Motor neuron (in vitro differentiated cells): ENCODE measurements at regions not wholly inside any gene's neighbourhood (a gene's known extent, or its start where the extent isn't known, plus 50 kb on each side); places are given as distances from the start of the nearest gene placed in this dataset.
"Not testable (repeated sequence)": the region's sequence is repeated elsewhere in the genome, so short reads cannot be mapped to it uniquely, and the experiment has no call there.

Experiments used
- ATAC-seq, 8 experiments: fragments of 200-7000 bp; cut with Tn5 transposase; replicated peaks in 6 of 8; 2 replicates each; pipeline ENCODE4 v1.8.0; 2021; ENCODE audit warnings: mild to moderate bottlenecking in 8 of 8, moderate library complexity in 8 of 8
- H3K27ac ChIP-seq, 2 donors: fragments of 250-450 bp; sonication (Bioruptor Pico); 2 replicates each; pipeline ENCODE4 v1.9.0; 2021; ENCODE audit warnings: antibody characterized with exemption in 2 of 2, mild to moderate bottlenecking in 2 of 2, moderate library complexity in 1 of 2
- H3K4me1 ChIP-seq, 2 donors: fragments of 250-450 bp; sonication (Bioruptor Pico); replicated peaks in 1 of 2; 2 replicates each; pipeline ENCODE4 v1.6.1; 2021; ENCODE audit warnings: antibody characterized with exemption in 2 of 2, mild to moderate bottlenecking in 2 of 2, moderate library complexity in 1 of 2
- H3K4me3 ChIP-seq, 5 donors: fragments of 250-450 bp; sonication (Bioruptor Pico); 2 replicates each; pipeline ENCODE4 v1.9.0; 2021; ENCODE audit warnings: antibody characterized with exemption in 5 of 5, mild to moderate bottlenecking in 5 of 5, moderate library complexity in 4 of 5
- WGBS, 10 experiments: fragments of 450-650 bp; shearing (Covaris generic); methylation state at CpG; one replicate each; pipeline ENCODE4 v1.0.0; 2022; 5-methylcytosine and 5-hydroxymethylcytosine counted together
- in situ Hi-C, 9 experiments: fragments of 400-800 bp; cut with MboI; loops; one replicate each; pipeline ENCODE4 v1.15.0; 2021; ENCODE audit warnings: low sequenced_read_pairs in 9 of 9, low pct_unique_long_range_greater_than_20kb in 2 of 9; ENCODE audit not compliant: unreplicated experiment in 9 of 9

GRCh38 chr4:115200201-115201041 lies 87.0 kb upstream of the NDST4 start:
- H3K4me3 ChIP-seq, in situ Hi-C loops, H3K27ac ChIP-seq, H3K4me1 ChIP-seq: not testable (repeated sequence)
- ATAC-seq: peak in 1 of 8 experiments; percentile 16
- no CpG with 5 or more reads among the region's 30 CpGs for WGBS, 10 experiments

GRCh38 chr4:115194612-115195011 lies 81.2 kb upstream of the NDST4 start:
- in situ Hi-C loops, H3K4me3 ChIP-seq, H3K27ac ChIP-seq, ATAC-seq, H3K4me1 ChIP-seq: not testable (repeated sequence)

GRCh38 chr4:115190529-115190928 lies 77.1 kb upstream of the NDST4 start:
- Histone ChIP-seq H3K4me3 (no peak overlapping the region), H3K27ac (no peak overlapping the region), H3K4me1 (no peaks in the 10 kb centered on the region)
- no peak for ATAC-seq
- in situ Hi-C loops: no loop called here

DNA sequence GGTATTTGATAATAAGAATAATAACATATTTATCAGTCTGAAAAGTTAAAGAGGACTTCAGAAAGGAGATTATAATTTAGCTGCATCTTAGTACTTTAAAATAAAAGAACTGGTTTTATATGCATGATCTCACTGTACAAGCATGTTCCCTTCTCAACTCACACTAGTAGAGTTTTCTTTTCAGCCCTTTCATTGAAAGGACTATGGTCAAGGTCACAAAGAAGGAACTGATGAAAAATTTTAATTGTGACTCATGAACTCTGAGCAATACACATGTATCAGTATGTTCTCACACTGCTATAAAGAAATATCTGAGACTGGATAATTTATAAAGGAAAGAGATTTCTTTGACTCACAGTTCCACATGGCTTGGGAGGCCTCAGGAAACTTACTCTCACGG lies 73.7 kb upstream of the NDST4 start:
- WGBS, 10 experiments: 14 to 100% (median 61%) methylated on average over 1 of the region's 1 CpG; no CpG with 5 or more reads in 2 of the 10 experiments
- ATAC-seq: no peak
- in situ Hi-C loops: no loop called here
- Histone ChIP-seq H3K27ac (no peak overlapping the region), H3K4me1 (no peaks in the 10 kb centered on the region), H3K4me3 (no peak overlapping the region)

DNA sequence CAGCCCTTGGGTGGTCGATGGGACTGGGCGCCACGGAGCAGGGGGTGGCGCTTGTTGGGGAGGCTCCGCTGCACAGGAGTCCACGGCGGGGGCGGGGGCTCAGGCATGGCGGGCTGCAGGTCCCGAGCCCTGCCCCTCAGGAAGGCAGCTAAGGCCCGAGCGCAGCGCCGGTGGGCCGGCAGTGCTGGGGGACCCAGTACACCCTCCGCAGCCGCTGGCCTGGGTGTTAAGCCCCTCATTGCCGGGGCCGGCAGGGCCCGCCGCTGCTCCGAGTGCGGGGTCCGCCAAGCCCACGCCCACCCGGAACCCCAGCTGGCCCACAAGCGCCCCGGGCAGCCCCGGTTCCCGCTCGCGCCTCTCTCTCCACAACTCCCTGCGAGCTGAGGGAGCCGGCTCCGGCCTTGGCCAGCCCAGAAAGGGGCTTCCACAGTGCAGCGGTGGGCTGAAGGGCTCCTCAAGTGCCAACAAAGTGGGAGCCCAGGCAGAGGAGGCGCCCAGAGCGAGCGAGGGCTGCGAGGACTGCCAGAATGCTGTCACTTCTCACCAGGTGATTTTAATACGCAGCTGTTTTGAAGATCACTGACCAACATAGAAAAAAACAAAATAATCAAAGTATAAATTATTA lies 66.1 kb upstream of the NDST4 start:
- WGBS, 10 experiments: 77 to 100% (median 92%) methylated on average over 1 to 11 of the region's 41 CpGs; no CpG with 5 or more reads in 2 of the 10 experiments
- in situ Hi-C loops, H3K4me3 ChIP-seq, H3K4me1 ChIP-seq, H3K27ac ChIP-seq, ATAC-seq: not testable (repeated sequence)

- H3K4me1 ChIP-seq, ATAC-seq, H3K27ac ChIP-seq, in situ Hi-C loops, H3K4me3 ChIP-seq: not testable (repeated sequence)
- WGBS, 10 experiments: 38 to 88% (median 81%) methylated on average over 4 to 8 of the region's 15 CpGs; no CpG with 5 or more reads in 6 of the 10 experiments
Observed at GRCh38 chr4:115178687-115179086, 65.3 kb upstream of the NDST4 start.

GRCh38 chr4:115171220-115171619 lies 57.8 kb upstream of the NDST4 start:
- Histone ChIP-seq H3K27ac (no peak overlapping the region), H3K4me3 (no peak overlapping the region), H3K4me1 (no peaks in the 10 kb centered on the region)
- in situ Hi-C loops: no loop called here
- 11 to 100% (median 92%) methylated on average over 1 of the region's 1 CpG; no CpG with 5 or more reads in 1 of the 10 experiments for WGBS, 10 experiments
- no peak for ATAC-seq

GRCh38 chr4:115165503-115165902 lies 52.1 kb upstream of the NDST4 start:
- no peaks in the 10 kb centered on the region for H3K4me1 ChIP-seq
- in situ Hi-C loops: no loop called here
- H3K4me3 ChIP-seq: no peak overlapping the region
- no peak for ATAC-seq
- H3K27ac ChIP-seq: no peak overlapping the region
